Loucy (cell line): ENCODE measurements at regions not wholly inside any gene's neighbourhood (a gene's known extent, or its start where the extent isn't known, plus 50 kb on each side); places are given as distances from the start of the nearest gene placed in this dataset.
"Not testable (repeated sequence)": the region's sequence is repeated elsewhere in the genome, so short reads cannot be mapped to it uniquely, and the experiment has no call there.

ENCODE experiments used
- H2AFZ ChIP-seq: fragments of 200-600 bp; sonication (generic); 2 replicates; pipeline ENCODE4 v1.6.0; 2016; ENCODE audit warnings: antibody characterized with exemption, mild to moderate bottlenecking, low read length, moderate library complexity
- H3F3A ChIP-seq: fragments of 200-600 bp; 2 replicates; pipeline ENCODE4 v1.6.0; 2016; ENCODE audit warnings: antibody characterized with exemption, low read depth, mild to moderate bottlenecking
- H3K27me3 ChIP-seq: fragments of 200-600 bp; sonication (generic); 2 replicates; pipeline ENCODE4 v1.6.1; 2014; ENCODE audit warnings: low read length, mild to moderate bottlenecking; ENCODE audit not compliant: insufficient read depth, poor library complexity, severe bottlenecking
- H3K36me3 ChIP-seq: fragments of 200-600 bp; sonication (generic); 2 replicates; pipeline ENCODE4 v1.6.1; 2016; ENCODE audit warnings: low read length; ENCODE audit not compliant: insufficient read depth
- H3K4me1 ChIP-seq: fragments of 200-600 bp; sonication (generic); 2 replicates; pipeline ENCODE4 v1.5.1; 2014; ENCODE audit warnings: low read length, mild to moderate bottlenecking; ENCODE audit not compliant: insufficient read depth, poor library complexity, severe bottlenecking
- H3K4me2 ChIP-seq: fragments of 200-600 bp; sonication (generic); 2 replicates; pipeline ENCODE4 v1.6.0; 2014; ENCODE audit warnings: antibody characterized with exemption, low read length, low read depth, mild to moderate bottlenecking; ENCODE audit not compliant: poor library complexity, severe bottlenecking
- H3K4me3 ChIP-seq: fragments of 200-600 bp; sonication (generic); 2 replicates; pipeline ENCODE4 v1.5.1; 2014; ENCODE audit warnings: low read length, mild to moderate bottlenecking, mixed read lengths; ENCODE audit not compliant: poor library complexity, severe bottlenecking
- H3K79me2 ChIP-seq: fragments of 200-600 bp; sonication (generic); 2 replicates; pipeline ENCODE4 v1.6.1; 2014; ENCODE audit warnings: low read length; ENCODE audit not compliant: insufficient read depth
- H3K9ac ChIP-seq: fragments of 200-600 bp; sonication (generic); 2 replicates; pipeline ENCODE4 v1.6.0; 2014; ENCODE audit warnings: mild to moderate bottlenecking, low read depth, low read length, moderate library complexity; ENCODE audit not compliant: poor library complexity, severe bottlenecking
- H3K9me2 ChIP-seq: fragments of 200-600 bp; sonication (generic); replicated peaks from 2 replicates; pipeline ENCODE4 v1.6.1; 2016; ENCODE audit warnings: low read depth, low read length, mixed read lengths
- H3K9me3 ChIP-seq: fragments of 200-600 bp; sonication (generic); 2 replicates; pipeline ENCODE4 v1.6.1; 2014; ENCODE audit warnings: mild to moderate bottlenecking, antibody characterized with exemption, low read length, low read depth; ENCODE audit not compliant: insufficient read depth
- H4K20me1 ChIP-seq: fragments of 200-600 bp; sonication (generic); 2 replicates; pipeline ENCODE4 v1.6.0; 2014; ENCODE audit warnings: antibody characterized with exemption, low read length, mild to moderate bottlenecking; ENCODE audit not compliant: insufficient read depth, poor library complexity, severe bottlenecking
- CTCF ChIP-seq: fragments of 200-600 bp; sonication (generic); conservative IDR thresholded peaks from 2 replicates; pipeline ENCODE4 v1.5.1; 2014; ENCODE audit warnings: mild to moderate bottlenecking, antibody characterized with exemption, low read length
- EZH2phosphoT487 ChIP-seq: fragments of 200-600 bp; IDR thresholded peaks from 2 replicates; pipeline ENCODE4 v1.6.1; 2018; ENCODE audit warnings: antibody characterized with exemption, mild to moderate bottlenecking, moderate library complexity, borderline replicate concordance

- Histone ChIP-seq H4K20me1 (no peaks in the 10 kb centered on the region), H3K9me3 (no peaks in the 10 kb centered on the region), H3K9me2 (no peaks in the 10 kb centered on the region), H2AFZ (no peak overlapping the region), H3K27me3 (no peaks in the 10 kb centered on the region), H3K9ac (no peak overlapping the region), H3F3A (no peaks in the 10 kb centered on the region), H3K36me3 (no peaks in the 10 kb centered on the region), H3K4me1 (no peaks in the 10 kb centered on the region), H3K4me3 (no peak overlapping the region), H3K79me2 (no peaks in the 10 kb centered on the region), H3K4me2 (no peak overlapping the region)
- TF ChIP-seq CTCF (no peak), EZH2phosphoT487 (no peak)
These were observed 61.2 kb downstream of the SOD2 start for GRCh38 chr6:159631886-159632285.

GRCh38 chr6:159627939-159628338, 65.1 kb downstream of the SOD2 start:
- TF ChIP-seq CTCF = no peak
- no peak for TF ChIP-seq EZH2phosphoT487
- Histone ChIP-seq H3K4me3 (no peak overlapping the region), H3K79me2 (no peaks in the 10 kb centered on the region), H3K4me1 (no peaks in the 10 kb centered on the region), H3K27me3 (no peaks in the 10 kb centered on the region), H3F3A (no peaks in the 10 kb centered on the region), H3K9me2 (no peaks in the 10 kb centered on the region), H3K36me3 (no peaks in the 10 kb centered on the region), H3K4me2 (no peak overlapping the region), H4K20me1 (no peaks in the 10 kb centered on the region), H3K9me3 (no peaks in the 10 kb centered on the region), H3K9ac (no peak overlapping the region), H2AFZ (no peak overlapping the region)

GRCh38 chr6:159626506-159626905, 66.5 kb downstream of the SOD2 start:
- H2AFZ ChIP-seq, H3F3A ChIP-seq, H4K20me1 ChIP-seq, H3K9me2 ChIP-seq, H3K4me1 ChIP-seq, H3K4me2 ChIP-seq, H3K36me3 ChIP-seq, H3K4me3 ChIP-seq, H3K27me3 ChIP-seq, H3K9ac ChIP-seq, H3K79me2 ChIP-seq, H3K9me3 ChIP-seq: not testable (repeated sequence)

GRCh38 chr6:159623156-159623555, 69.9 kb downstream of the SOD2 start:
- Histone ChIP-seq H3K36me3 (no peaks in the 10 kb centered on the region), H3K9me2 (no peaks in the 10 kb centered on the region), H3K79me2 (no peaks in the 10 kb centered on the region), H3K4me3 (no peak overlapping the region), H3K4me2 (no peak overlapping the region), H3K4me1 (no peaks in the 10 kb centered on the region), H4K20me1 (no peaks in the 10 kb centered on the region), H3F3A (no peaks in the 10 kb centered on the region), H3K27me3 (no peaks in the 10 kb centered on the region), H2AFZ (no peak overlapping the region), H3K9ac (no peak overlapping the region), H3K9me3 (no peaks in the 10 kb centered on the region)
- TF ChIP-seq CTCF (no peak), EZH2phosphoT487 (no peak)
